ENCODE measurements at regions not wholly inside any gene's neighbourhood (a gene's known extent, or its start where the extent isn't known, plus 50 kb on each side); places are given as distances from the start of the nearest gene placed in this dataset.

DNA sequence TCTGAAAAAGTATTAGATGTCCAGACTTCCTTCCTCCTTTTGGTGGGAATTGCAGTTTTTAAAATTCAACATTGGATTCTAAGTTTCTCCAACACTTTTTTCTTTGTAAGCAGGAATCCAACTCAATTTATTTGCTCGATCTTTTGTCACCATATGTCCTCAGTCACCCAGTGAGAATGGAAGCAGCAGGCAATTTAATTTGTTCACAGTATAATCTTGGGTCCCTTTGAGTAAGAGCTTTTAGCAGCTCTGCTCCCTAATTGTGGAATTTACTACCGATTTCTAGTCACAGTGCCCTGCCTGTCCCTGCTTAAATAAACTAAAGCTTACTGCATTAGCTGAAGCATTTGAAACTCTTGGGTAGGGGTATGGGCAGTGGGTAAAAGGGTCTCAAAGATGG, 98.6 kb downstream of the BTBD3 start:
- TF ChIP-seq, protein P1, sequence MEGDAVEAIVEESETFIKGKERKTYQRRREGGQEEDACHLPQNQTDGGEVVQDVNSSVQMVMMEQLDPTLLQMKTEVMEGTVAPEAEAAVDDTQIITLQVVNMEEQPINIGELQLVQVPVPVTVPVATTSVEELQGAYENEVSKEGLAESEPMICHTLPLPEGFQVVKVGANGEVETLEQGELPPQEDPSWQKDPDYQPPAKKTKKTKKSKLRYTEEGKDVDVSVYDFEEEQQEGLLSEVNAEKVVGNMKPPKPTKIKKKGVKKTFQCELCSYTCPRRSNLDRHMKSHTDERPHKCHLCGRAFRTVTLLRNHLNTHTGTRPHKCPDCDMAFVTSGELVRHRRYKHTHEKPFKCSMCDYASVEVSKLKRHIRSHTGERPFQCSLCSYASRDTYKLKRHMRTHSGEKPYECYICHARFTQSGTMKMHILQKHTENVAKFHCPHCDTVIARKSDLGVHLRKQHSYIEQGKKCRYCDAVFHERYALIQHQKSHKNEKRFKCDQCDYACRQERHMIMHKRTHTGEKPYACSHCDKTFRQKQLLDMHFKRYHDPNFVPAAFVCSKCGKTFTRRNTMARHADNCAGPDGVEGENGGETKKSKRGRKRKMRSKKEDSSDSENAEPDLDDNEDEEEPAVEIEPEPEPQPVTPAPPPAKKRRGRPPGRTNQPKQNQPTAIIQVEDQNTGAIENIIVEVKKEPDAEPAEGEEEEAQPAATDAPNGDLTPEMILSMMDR (IDR thresholded peaks at IDR 0.05; ENCODE audit: low read depth, low read length, poor library complexity, severe bottlenecking): no peak
- no peak for TF ChIP-seq EZH2phosphoT487 (IDR thresholded peaks at IDR 0.05; ENCODE audit: borderline replicate concordance, low read length)

Measured in DOHH2 (cell line).